ENCODE measurements at regions not wholly inside any gene's neighbourhood (a gene's known extent, or its start where the extent isn't known, plus 50 kb on each side); places are given as distances from the start of the nearest gene placed in this dataset.
A peak's percentile ranks its signal among the peaks of the same experiment; 100 is the strongest.

- Histone ChIP-seq H3K36me3 (ENCODE audit: control insufficient read depth, insufficient read depth, low read length) (no peaks in the 10 kb centered on the region), H3K4me3 (ENCODE audit: low read depth, low read length) (no peak overlapping the region), H3K27me3 (ENCODE audit: control insufficient read depth, insufficient read depth, low read length) (no peaks in the 10 kb centered on the region)
- DNase-seq (ENCODE audit: low read depth) (no peak), FAIRE-seq (no peak)
- TF ChIP-seq CTCF (IDR thresholded peaks at IDR 0.05; ENCODE audit: insufficient read depth, low read length, severe bottlenecking) = no peak
These were observed 271.5 kb downstream of the ACTR3 start for GRCh38 chr2:114161371-114161770.

DNA sequence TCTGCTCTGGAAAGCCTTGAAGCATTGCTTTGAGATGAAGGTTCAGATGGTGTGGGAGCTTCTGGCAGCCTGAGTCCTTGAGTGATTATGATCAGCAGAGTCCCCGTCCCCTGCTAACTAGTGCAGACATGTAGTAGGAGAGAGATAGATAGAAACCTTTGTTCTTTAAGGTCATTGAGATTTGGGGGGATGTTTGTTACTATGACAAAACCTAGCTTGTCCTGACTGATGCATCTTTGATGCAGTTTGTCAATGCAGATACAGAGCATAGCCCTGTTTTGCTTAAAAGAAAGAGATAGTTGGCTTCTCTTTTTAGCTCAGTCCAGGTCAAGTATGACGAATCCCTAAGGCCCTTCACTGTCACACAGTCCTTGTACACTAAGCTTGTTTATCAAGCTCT lies 274.6 kb upstream of the DPP10 start:
- FAIRE-seq = no peak

DNA sequence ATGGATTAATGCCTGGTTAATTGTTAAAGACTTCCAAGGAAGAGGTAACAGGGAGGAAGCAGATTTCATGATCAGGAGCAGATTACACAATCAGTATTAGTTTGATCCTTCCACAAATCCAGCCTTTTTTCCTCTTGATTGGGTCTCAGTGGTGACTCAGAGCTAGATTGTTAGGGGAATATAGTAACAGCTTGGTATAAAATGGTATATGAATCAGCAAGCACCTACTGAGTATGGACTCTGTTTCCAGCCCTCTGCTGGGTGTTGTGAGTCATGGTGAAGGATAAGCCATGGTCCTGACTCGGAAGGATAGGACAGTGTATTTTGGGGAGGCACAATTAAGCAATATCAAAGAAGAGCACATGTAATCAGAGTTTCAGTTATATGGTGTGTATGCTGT lies 272.4 kb upstream of the DPP10 start:
- TF ChIP-seq CTCF (IDR thresholded peaks at IDR 0.05; ENCODE audit: insufficient read depth, low read length, severe bottlenecking) = no peak
- Histone ChIP-seq H3K27me3 (ENCODE audit: control insufficient read depth, insufficient read depth, low read length) (no peaks in the 10 kb centered on the region), H3K36me3 (ENCODE audit: control insufficient read depth, insufficient read depth, low read length) (no peaks in the 10 kb centered on the region), H3K4me3 (ENCODE audit: low read depth, low read length) (no peak overlapping the region)
- FAIRE-seq (no peak), DNase-seq (ENCODE audit: low read depth) (peak; percentile 58)

More for the DNA sequence above, 274.6 kb upstream of the DPP10 start:
- no peak overlapping the region for H3K4me3 ChIP-seq (ENCODE audit: low read depth, low read length)
- no peaks in the 10 kb centered on the region for H3K36me3 ChIP-seq (ENCODE audit: control insufficient read depth, insufficient read depth, low read length)
- no peak for TF ChIP-seq CTCF (IDR thresholded peaks at IDR 0.05; ENCODE audit: insufficient read depth, low read length, severe bottlenecking)
- no peaks in the 10 kb centered on the region for H3K27me3 ChIP-seq (ENCODE audit: control insufficient read depth, insufficient read depth, low read length)
- DNase-seq (ENCODE audit: low read depth) = no peak

GRCh38 chr2:114175507-114175906 lies 266.9 kb upstream of the DPP10 start:
- no peaks in the 10 kb centered on the region for H3K27me3 ChIP-seq (ENCODE audit: control insufficient read depth, insufficient read depth, low read length)
- FAIRE-seq = no peak
- DNase-seq (ENCODE audit: low read depth) = no peak
- H3K36me3 ChIP-seq (ENCODE audit: control insufficient read depth, insufficient read depth, low read length) = no peaks in the 10 kb centered on the region
- H3K4me3 ChIP-seq (ENCODE audit: low read depth, low read length) = no peak overlapping the region
- TF ChIP-seq CTCF (IDR thresholded peaks at IDR 0.05; ENCODE audit: insufficient read depth, low read length, severe bottlenecking) = no peak

DNA sequence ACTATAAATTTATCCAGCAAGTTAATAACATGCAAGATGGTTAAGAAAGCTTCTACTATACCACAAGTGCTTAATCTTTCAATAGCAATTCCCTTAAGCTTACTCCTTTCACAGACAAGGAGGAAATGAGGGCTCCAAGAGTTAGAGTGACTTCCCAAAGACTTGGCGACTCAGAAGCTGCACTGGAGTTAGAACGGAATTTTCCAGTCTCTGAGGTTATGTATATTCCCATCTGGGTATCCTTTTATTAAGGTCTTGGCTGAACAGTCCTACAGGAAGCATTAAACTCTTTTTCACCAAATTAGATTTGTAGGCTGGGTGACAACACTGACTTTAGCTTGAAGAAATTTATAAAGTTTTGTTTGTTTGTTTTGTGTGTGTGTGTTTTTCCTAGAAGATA lies 256.9 kb upstream of the DPP10 start:
- DNase-seq (ENCODE audit: low read depth) = no peak
- no peak for FAIRE-seq
- Histone ChIP-seq H3K27me3 (ENCODE audit: control insufficient read depth, insufficient read depth, low read length) (no peaks in the 10 kb centered on the region), H3K4me3 (ENCODE audit: low read depth, low read length) (no peak overlapping the region), H3K36me3 (ENCODE audit: control insufficient read depth, insufficient read depth, low read length) (no peaks in the 10 kb centered on the region)
- no peak for TF ChIP-seq CTCF (IDR thresholded peaks at IDR 0.05; ENCODE audit: insufficient read depth, low read length, severe bottlenecking)

DNA sequence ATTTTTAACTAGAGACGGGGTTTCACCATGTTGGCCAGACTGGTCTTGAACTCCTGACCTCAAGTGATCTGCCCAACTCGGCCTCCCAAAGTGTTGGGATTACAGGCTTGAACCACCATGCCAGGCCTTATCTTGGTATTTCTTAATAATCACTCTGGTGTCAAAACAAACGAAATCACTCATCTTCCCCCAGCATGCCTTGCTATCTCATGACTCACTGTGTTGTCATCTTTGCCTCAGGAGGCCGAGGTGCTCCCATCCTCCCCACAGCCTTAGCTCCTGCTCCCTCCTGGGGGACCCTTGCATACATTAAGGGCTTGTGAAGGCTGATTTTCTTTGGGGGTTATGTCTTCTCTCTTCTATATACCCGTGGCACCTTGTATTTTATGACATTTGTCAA lies 250.1 kb upstream of the DPP10 start:
- FAIRE-seq = no peak
- no peaks in the 10 kb centered on the region for H3K36me3 ChIP-seq (ENCODE audit: control insufficient read depth, insufficient read depth, low read length)
- no peaks in the 10 kb centered on the region for H3K27me3 ChIP-seq (ENCODE audit: control insufficient read depth, insufficient read depth, low read length)
- no peak overlapping the region for H3K4me3 ChIP-seq (ENCODE audit: low read depth, low read length)
- DNase-seq (ENCODE audit: low read depth) = peak; percentile 37
- no peak for TF ChIP-seq CTCF (IDR thresholded peaks at IDR 0.05; ENCODE audit: insufficient read depth, low read length, severe bottlenecking)

Measured in bronchial epithelial cell (primary cell).